Right cardiac atrium (tissue), 5 donors: ENCODE measurements at regions not wholly inside any gene's neighbourhood (a gene's known extent, or its start where the extent isn't known, plus 50 kb on each side); places are given as distances from the start of the nearest gene placed in this dataset.

Experiments used
- ATAC-seq, 2 donors: fragments of 200-7000 bp; cut with Tn5 transposase; one replicate each; pipeline versions ENCODE4 v1.8.0 to v1.9.1; 2020; ENCODE audit warnings: moderate library complexity in 2 of 2, mild to moderate bottlenecking in 1 of 2
- DNase-seq, 3 donors: peaks; one replicate each; pipeline ENCODE4 v3.0.0-alpha.2; 2020
- H3K27ac ChIP-seq: one replicate; pipeline ENCODE4 v1.5.1; 2013; ENCODE audit warnings: mild to moderate bottlenecking, low read length, control low read depth, moderate library complexity
- H3K27me3 ChIP-seq: one replicate; pipeline ENCODE4 v1.6.1; 2013; ENCODE audit not compliant: control insufficient read depth, insufficient read depth
- H3K4me1 ChIP-seq: one replicate; pipeline ENCODE4 v1.6.1; 2013; ENCODE audit warnings: low read length; ENCODE audit not compliant: control insufficient read depth, insufficient read depth
- H3K4me3 ChIP-seq: one replicate; pipeline ENCODE4 v1.5.1; 2013; ENCODE audit warnings: low read length, control low read depth
- H3K9me3 ChIP-seq: one replicate; pipeline ENCODE4 v1.6.1; 2013; ENCODE audit warnings: low read length; ENCODE audit not compliant: control insufficient read depth
- WGBS: extraction: QIAGEN DNeasy Blood & Tissue Kit; methylation state at CpG from one replicate; pipeline ENCODE4 v1.1.7; 2013; 5-methylcytosine and 5-hydroxymethylcytosine counted together
- intact Hi-C, 4 donors: fragments of 100-400 bp; cut with DNase I; formaldehyde crosslinking; loops; one replicate each; pipeline versions ENCODE4 v1.11.0 to v1.14.0; 2022 to 2023
- donor health status: healthy with polysubstance abuse.
- donor health status: DM: no; HTN: yes; CAD: no.
- donor health status: DM: no; HTN: no; CAD: no.
- donor health status: DM: no; HTN: yes; CAD: no; lungs with severe emphysema.
- donor health status: DM: yes; HTN: yes; CAD: no.

GRCh38 chr5:176181271-176181855 lies 56.9 kb upstream of the SIMC1 start:
- whole genome bisulfite sequencing: 44% methylated on average over 7 of the region's 7 CpGs
- Histone ChIP-seq H3K9me3 (no peaks in the 10 kb centered on the region), H3K27ac (no peak overlapping the region), H3K4me1 (no peaks in the 10 kb centered on the region), H3K4me3 (no peak overlapping the region), H3K27me3 (no peaks in the 10 kb centered on the region)
- DNase-seq: no peak
- intact Hi-C loops: no loop called here
- no peak for ATAC-seq

GRCh38 chr5:176183321-176184074 lies 54.7 kb upstream of the SIMC1 start:
- Histone ChIP-seq H3K4me3 (no peak overlapping the region), H3K27me3 (no peaks in the 10 kb centered on the region), H3K27ac (no peak overlapping the region), H3K9me3 (no peaks in the 10 kb centered on the region), H3K4me1 (no peaks in the 10 kb centered on the region)
- WGBS: 69% methylated on average over 16 of the region's 16 CpGs
- intact Hi-C loops: no loop called here
- no peak for DNase-seq
- ATAC-seq: peak; percentile 40 to 62

GRCh38 chr5:176184608-176185132 lies 53.6 kb upstream of the SIMC1 start:
- ATAC-seq (no peak), DNase-seq (no peak)
- Histone ChIP-seq H3K9me3 (no peaks in the 10 kb centered on the region), H3K4me3 (no peak overlapping the region), H3K4me1 (no peaks in the 10 kb centered on the region), H3K27ac (no peak overlapping the region), H3K27me3 (no peaks in the 10 kb centered on the region)
- intact Hi-C loops: no loop called here
- 61% methylated on average over 6 of the region's 6 CpGs for WGBS

- Histone ChIP-seq H3K4me3 (no peak overlapping the region), H3K27ac (no peak overlapping the region)
- ATAC-seq: no peak
Measured at GRCh38 chr5:176185133-176185733, 53.0 kb upstream of the SIMC1 start.

GRCh38 chr5:176186107-176186506 lies 52.1 kb upstream of the SIMC1 start:
- no peak for DNase-seq
- H3K27me3 ChIP-seq: no peaks in the 10 kb centered on the region

More at GRCh38 chr5:176185133-176185733, 53.0 kb upstream of the SIMC1 start:
- no peaks in the 10 kb centered on the region for H3K4me1 ChIP-seq
- intact Hi-C loops: no loop called here
- H3K27me3 ChIP-seq: no peaks in the 10 kb centered on the region
- 58% methylated on average over 9 of the region's 9 CpGs for WGBS
- no peaks in the 10 kb centered on the region for H3K9me3 ChIP-seq
- DNase-seq: no peak

GRCh38 chr5:176187276-176188062 lies 50.8 kb upstream of the SIMC1 start:
- Histone ChIP-seq H3K4me3 (no peak overlapping the region), H3K27ac (no peak overlapping the region), H3K27me3 (no peaks in the 10 kb centered on the region), H3K9me3 (no peaks in the 10 kb centered on the region), H3K4me1 (no peaks in the 10 kb centered on the region)
- DNase-seq (no peak), ATAC-seq (no peak)
- 66% methylated on average over 17 of the region's 17 CpGs for WGBS
- intact Hi-C loops: no loop called here

More at GRCh38 chr5:176186107-176186506, 52.1 kb upstream of the SIMC1 start:
- Histone ChIP-seq H3K4me3 (no peak overlapping the region), H3K9me3 (no peaks in the 10 kb centered on the region), H3K27ac (no peak overlapping the region), H3K4me1 (no peaks in the 10 kb centered on the region)
- intact Hi-C loops: no loop called here
- no peak for ATAC-seq
- WGBS: 53% methylated on average over 3 of the region's 3 CpGs

GRCh38 chr5:176188085-176188484 lies 50.1 kb upstream of the SIMC1 start:
- WGBS: 94% methylated on average over 7 of the region's 7 CpGs
- ATAC-seq: no peak
- intact Hi-C loops: no loop called here
- no peak for DNase-seq
- Histone ChIP-seq H3K4me3 (no peak overlapping the region), H3K27ac (no peak overlapping the region), H3K9me3 (no peaks in the 10 kb centered on the region), H3K4me1 (no peaks in the 10 kb centered on the region), H3K27me3 (no peaks in the 10 kb centered on the region)
